WTC11 (cell line): ENCODE measurements at regions not wholly inside any gene's neighbourhood (a gene's known extent, or its start where the extent isn't known, plus 50 kb on each side); places are given as distances from the start of the nearest gene placed in this dataset.

Experiments used
- ATAC-seq: fragments of 200-7000 bp; cut with Tn5 transposase; 2 replicates; pipeline ENCODE4 v1.10.0; 2021; ENCODE audit warnings: mild to moderate bottlenecking, moderate library complexity
- CTCF ChIA-PET: fragments of 300-600 bp; sonication (Branson Sonifier 250); formaldehyde crosslinking; loops from one replicate; lab custom pipeline; 2021; ENCODE audit warnings: antibody characterized with exemption; lab: Charles Lee
- POLR2A ChIA-PET: fragments of 350-600 bp; sonication (Branson Sonifier 250); formaldehyde crosslinking; loops from one replicate; lab custom pipeline; 2021; ENCODE audit warnings: antibody characterized with exemption; lab: Charles Lee
- DNase-seq: peaks from one replicate; pipeline ENCODE4 v3.0.0; 2021; ENCODE audit warnings: low spot score
- H3K27ac Mint-ChIP-seq: 2 replicates; pipeline ENCODE4 v1.8.0; 2021; ENCODE audit warnings: mixed read lengths
- H3K27me3 Mint-ChIP-seq: 2 replicates; pipeline ENCODE4 v1.8.0; 2021; ENCODE audit warnings: low read depth, mild to moderate bottlenecking, moderate library complexity, mixed read lengths
- H3K36me3 Mint-ChIP-seq: 2 replicates; pipeline ENCODE4 v1.8.0; 2021; ENCODE audit warnings: mixed read lengths
- H3K4me1 Mint-ChIP-seq: 2 replicates; pipeline ENCODE4 v1.8.0; 2022; ENCODE audit warnings: mixed read lengths
- H3K4me3 Mint-ChIP-seq: 2 replicates; pipeline ENCODE4 v1.8.0; 2021; ENCODE audit warnings: mild to moderate bottlenecking, moderate library complexity, mixed read lengths
- H3K9me3 Mint-ChIP-seq: 2 replicates; pipeline ENCODE4 v1.8.0; 2021; ENCODE audit warnings: mixed read lengths
- GRHL2 ChIP-seq: fragments of 250-450 bp; sonication (Bioruptor Pico); IDR thresholded peaks from 2 replicates; pipeline ENCODE4 v1.8.0; 2022; ENCODE audit warnings: mild to moderate bottlenecking, moderate library complexity; ENCODE audit not compliant: insufficient replicate concordance, severe bottlenecking
- GTF2I ChIP-seq: fragments of 250-450 bp; sonication (Bioruptor Pico); conservative IDR thresholded peaks from 2 replicates; pipeline ENCODE4 v1.4.0; 2021; ENCODE audit warnings: mild to moderate bottlenecking
- IRF2 ChIP-seq: sonication (generic); formaldehyde crosslinking; IDR thresholded peaks from 2 replicates; pipeline ENCODE4 v1.8.0; 2022; ENCODE audit warnings: low read depth, missing genetic modification reagents, borderline replicate concordance
- SMAD4 ChIP-seq: sonication (generic); formaldehyde crosslinking; IDR thresholded peaks from 2 replicates; pipeline ENCODE4 v1.8.0; 2022; ENCODE audit warnings: mild to moderate bottlenecking, missing genetic modification reagents
- SOX15 ChIP-seq: fragments of 250-450 bp; sonication (Bioruptor Pico); IDR thresholded peaks from 2 replicates; pipeline ENCODE4 v1.9.0; 2021; ENCODE audit warnings: mild to moderate bottlenecking
- TEAD1 ChIP-seq: sonication (generic); formaldehyde crosslinking; IDR thresholded peaks from 2 replicates; pipeline ENCODE4 v1.8.0; 2022; ENCODE audit warnings: mild to moderate bottlenecking, missing genetic modification reagents
- TP53 ChIP-seq: sonication (generic); formaldehyde crosslinking; IDR thresholded peaks from 2 replicates; pipeline ENCODE4 v1.8.1; 2023; ENCODE audit warnings: mild to moderate bottlenecking, missing genetic modification reagents
- TF ChIP-seq, protein P1 (sequence below): sonication (generic); formaldehyde crosslinking; IDR thresholded peaks from 2 replicates; pipeline ENCODE4 v1.8.1; 2023; ENCODE audit warnings: mild to moderate bottlenecking, missing genetic modification reagents, borderline replicate concordance
- TF ChIP-seq, protein P2 (sequence below): fragments of 250-450 bp; sonication (Bioruptor Pico); IDR thresholded peaks from 2 replicates; pipeline ENCODE4 v1.9.0; 2021; ENCODE audit warnings: mild to moderate bottlenecking
- TF ChIP-seq, protein P3 (sequence below): fragments of 200-600 bp; IDR thresholded peaks from 2 replicates; pipeline ENCODE4 v1.8.0; 2022; ENCODE audit warnings: antibody characterized with exemption
- TF ChIP-seq, protein P4 (sequence below): sonication (generic); formaldehyde crosslinking; IDR thresholded peaks from 2 replicates; pipeline ENCODE4 v1.8.0; 2022; ENCODE audit warnings: mild to moderate bottlenecking, missing genetic modification reagents
- TF ChIP-seq, protein P5 (sequence below): sonication (generic); formaldehyde crosslinking; conservative IDR thresholded peaks from 2 replicates; pipeline ENCODE4 v1.8.1; 2023; ENCODE audit warnings: mild to moderate bottlenecking, low read depth, missing genetic modification reagents, moderate library complexity
- TF ChIP-seq, protein P6 (sequence below): sonication (generic); formaldehyde crosslinking; conservative IDR thresholded peaks from 2 replicates; pipeline ENCODE4 v1.8.1; 2022; ENCODE audit warnings: mild to moderate bottlenecking, missing genetic modification reagents
- TF ChIP-seq, protein P7 (sequence below): sonication (generic); formaldehyde crosslinking; IDR thresholded peaks from 2 replicates; pipeline ENCODE4 v1.8.1; 2022; ENCODE audit warnings: low read depth, mild to moderate bottlenecking, moderate library complexity, missing genetic modification reagents, borderline replicate concordance

DNA sequence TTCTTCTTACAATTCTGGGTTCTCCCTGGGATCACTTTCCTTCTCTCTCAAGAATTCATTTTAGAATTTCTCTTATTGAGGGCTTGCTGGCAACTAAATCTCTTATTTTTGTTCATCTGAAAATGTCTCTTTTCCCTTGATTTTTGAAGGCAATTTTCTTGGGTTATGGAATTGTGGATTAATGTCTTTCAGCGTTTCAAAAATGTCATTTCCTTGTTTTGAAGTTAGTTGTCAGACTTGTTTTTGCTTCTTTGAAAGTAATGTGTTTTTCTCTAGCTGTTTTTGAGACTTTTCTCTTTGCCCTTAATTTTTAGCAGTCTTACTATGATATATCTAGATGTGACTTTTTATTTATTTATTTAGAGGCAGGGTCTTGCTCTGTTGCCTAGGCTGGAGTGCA lies 205.7 kb downstream of the CHIC2 start (continued):
- TF ChIP-seq, protein P1, sequence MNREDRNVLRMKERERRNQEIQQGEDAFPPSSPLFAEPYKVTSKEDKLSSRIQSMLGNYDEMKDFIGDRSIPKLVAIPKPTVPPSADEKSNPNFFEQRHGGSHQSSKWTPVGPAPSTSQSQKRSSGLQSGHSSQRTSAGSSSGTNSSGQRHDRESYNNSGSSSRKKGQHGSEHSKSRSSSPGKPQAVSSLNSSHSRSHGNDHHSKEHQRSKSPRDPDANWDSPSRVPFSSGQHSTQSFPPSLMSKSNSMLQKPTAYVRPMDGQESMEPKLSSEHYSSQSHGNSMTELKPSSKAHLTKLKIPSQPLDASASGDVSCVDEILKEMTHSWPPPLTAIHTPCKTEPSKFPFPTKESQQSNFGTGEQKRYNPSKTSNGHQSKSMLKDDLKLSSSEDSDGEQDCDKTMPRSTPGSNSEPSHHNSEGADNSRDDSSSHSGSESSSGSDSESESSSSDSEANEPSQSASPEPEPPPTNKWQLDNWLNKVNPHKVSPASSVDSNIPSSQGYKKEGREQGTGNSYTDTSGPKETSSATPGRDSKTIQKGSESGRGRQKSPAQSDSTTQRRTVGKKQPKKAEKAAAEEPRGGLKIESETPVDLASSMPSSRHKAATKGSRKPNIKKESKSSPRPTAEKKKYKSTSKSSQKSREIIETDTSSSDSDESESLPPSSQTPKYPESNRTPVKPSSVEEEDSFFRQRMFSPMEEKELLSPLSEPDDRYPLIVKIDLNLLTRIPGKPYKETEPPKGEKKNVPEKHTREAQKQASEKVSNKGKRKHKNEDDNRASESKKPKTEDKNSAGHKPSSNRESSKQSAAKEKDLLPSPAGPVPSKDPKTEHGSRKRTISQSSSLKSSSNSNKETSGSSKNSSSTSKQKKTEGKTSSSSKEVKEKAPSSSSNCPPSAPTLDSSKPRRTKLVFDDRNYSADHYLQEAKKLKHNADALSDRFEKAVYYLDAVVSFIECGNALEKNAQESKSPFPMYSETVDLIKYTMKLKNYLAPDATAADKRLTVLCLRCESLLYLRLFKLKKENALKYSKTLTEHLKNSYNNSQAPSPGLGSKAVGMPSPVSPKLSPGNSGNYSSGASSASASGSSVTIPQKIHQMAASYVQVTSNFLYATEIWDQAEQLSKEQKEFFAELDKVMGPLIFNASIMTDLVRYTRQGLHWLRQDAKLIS, result no peak
- TF ChIP-seq TEAD1 (CRISPR knock-in tag), result no peak

DNA sequence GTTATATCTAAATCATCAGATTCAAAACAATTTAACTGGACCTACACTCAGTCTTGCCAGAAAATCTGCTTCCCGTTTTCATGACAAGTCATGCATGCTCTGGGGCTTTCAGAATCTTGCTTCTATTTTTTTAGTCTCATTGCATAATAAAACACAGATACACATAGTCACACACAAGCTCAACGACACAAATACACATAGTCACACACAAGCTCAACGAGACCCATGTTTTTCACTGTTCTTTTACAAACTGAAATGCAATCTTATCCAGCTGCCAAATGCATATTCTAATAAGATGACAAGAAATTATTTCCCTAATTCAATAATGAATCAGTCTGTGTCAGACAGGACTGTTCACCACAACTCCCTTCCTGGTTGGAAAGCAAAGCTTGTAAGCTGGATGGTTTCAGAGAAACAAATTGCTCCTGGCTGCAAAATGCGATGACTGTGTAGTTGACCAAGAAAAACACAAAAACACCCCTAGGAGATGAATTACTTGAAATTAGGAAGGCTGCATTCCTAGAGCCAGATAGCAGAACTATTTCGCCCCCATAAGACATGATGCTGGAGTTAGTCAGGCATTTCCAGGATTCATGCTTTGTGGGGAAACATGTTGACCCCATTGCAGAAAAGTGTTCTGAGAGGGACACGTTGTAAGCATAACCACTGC lies 208.7 kb downstream of the CHIC2 start:
- POLR2A ChIA-PET, result no interaction called here
- no peak overlapping the region for H3K4me3 Mint-ChIP-seq
- ATAC-seq, result no peak
- no peak for DNase-seq
- CTCF ChIA-PET, result interaction anchor here (0.8 to 0.9 kb wide), 2 partner anchors 376 to 378 kb away, joined by 3 to 4 read pairs; no protein-coding TSS in a partner anchor
- no peaks in the 10 kb centered on the region for H3K27me3 Mint-ChIP-seq
- peaks cover 8% of the 10 kb centered on the region for H3K9me3 Mint-ChIP-seq
- TF ChIP-seq, protein P2, sequence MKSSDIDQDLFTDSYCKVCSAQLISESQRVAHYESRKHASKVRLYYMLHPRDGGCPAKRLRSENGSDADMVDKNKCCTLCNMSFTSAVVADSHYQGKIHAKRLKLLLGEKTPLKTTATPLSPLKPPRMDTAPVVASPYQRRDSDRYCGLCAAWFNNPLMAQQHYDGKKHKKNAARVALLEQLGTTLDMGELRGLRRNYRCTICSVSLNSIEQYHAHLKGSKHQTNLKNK (CRISPR knock-in tag), result no peak
- TF ChIP-seq GTF2I, result no peak
- TF ChIP-seq SMAD4 (CRISPR knock-in tag), result no peak
- no peak for TF ChIP-seq GRHL2
- TF ChIP-seq, protein P3, sequence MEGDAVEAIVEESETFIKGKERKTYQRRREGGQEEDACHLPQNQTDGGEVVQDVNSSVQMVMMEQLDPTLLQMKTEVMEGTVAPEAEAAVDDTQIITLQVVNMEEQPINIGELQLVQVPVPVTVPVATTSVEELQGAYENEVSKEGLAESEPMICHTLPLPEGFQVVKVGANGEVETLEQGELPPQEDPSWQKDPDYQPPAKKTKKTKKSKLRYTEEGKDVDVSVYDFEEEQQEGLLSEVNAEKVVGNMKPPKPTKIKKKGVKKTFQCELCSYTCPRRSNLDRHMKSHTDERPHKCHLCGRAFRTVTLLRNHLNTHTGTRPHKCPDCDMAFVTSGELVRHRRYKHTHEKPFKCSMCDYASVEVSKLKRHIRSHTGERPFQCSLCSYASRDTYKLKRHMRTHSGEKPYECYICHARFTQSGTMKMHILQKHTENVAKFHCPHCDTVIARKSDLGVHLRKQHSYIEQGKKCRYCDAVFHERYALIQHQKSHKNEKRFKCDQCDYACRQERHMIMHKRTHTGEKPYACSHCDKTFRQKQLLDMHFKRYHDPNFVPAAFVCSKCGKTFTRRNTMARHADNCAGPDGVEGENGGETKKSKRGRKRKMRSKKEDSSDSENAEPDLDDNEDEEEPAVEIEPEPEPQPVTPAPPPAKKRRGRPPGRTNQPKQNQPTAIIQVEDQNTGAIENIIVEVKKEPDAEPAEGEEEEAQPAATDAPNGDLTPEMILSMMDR, result no peak
- no peak for TF ChIP-seq SOX15 (CRISPR knock-in tag)
- TF ChIP-seq, protein P4, sequence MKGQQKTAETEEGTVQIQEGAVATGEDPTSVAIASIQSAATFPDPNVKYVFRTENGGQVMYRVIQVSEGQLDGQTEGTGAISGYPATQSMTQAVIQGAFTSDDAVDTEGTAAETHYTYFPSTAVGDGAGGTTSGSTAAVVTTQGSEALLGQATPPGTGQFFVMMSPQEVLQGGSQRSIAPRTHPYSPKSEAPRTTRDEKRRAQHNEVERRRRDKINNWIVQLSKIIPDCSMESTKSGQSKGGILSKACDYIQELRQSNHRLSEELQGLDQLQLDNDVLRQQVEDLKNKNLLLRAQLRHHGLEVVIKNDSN, result no peak
- TF ChIP-seq, protein P5, sequence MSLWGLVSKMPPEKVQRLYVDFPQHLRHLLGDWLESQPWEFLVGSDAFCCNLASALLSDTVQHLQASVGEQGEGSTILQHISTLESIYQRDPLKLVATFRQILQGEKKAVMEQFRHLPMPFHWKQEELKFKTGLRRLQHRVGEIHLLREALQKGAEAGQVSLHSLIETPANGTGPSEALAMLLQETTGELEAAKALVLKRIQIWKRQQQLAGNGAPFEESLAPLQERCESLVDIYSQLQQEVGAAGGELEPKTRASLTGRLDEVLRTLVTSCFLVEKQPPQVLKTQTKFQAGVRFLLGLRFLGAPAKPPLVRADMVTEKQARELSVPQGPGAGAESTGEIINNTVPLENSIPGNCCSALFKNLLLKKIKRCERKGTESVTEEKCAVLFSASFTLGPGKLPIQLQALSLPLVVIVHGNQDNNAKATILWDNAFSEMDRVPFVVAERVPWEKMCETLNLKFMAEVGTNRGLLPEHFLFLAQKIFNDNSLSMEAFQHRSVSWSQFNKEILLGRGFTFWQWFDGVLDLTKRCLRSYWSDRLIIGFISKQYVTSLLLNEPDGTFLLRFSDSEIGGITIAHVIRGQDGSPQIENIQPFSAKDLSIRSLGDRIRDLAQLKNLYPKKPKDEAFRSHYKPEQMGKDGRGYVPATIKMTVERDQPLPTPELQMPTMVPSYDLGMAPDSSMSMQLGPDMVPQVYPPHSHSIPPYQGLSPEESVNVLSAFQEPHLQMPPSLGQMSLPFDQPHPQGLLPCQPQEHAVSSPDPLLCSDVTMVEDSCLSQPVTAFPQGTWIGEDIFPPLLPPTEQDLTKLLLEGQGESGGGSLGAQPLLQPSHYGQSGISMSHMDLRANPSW (CRISPR knock-in tag), result no peak
- TF ChIP-seq, protein P6, sequence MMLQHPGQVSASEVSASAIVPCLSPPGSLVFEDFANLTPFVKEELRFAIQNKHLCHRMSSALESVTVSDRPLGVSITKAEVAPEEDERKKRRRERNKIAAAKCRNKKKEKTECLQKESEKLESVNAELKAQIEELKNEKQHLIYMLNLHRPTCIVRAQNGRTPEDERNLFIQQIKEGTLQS (CRISPR knock-in tag), result no peak
- no peak for TF ChIP-seq IRF2
- no peak for TF ChIP-seq TP53 (CRISPR knock-in tag)
- TF ChIP-seq, protein P7, sequence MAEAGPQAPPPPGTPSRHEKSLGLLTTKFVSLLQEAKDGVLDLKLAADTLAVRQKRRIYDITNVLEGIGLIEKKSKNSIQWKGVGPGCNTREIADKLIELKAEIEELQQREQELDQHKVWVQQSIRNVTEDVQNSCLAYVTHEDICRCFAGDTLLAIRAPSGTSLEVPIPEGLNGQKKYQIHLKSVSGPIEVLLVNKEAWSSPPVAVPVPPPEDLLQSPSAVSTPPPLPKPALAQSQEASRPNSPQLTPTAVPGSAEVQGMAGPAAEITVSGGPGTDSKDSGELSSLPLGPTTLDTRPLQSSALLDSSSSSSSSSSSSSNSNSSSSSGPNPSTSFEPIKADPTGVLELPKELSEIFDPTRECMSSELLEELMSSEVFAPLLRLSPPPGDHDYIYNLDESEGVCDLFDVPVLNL, result no peak
- TF ChIP-seq, all 79 proteins: peak for 0
- Mint-ChIP-seq H3K4me1 (peaks cover 13% of the 10 kb centered on the region), H3K27ac (no peak overlapping the region), H3K36me3 (no peaks in the 10 kb centered on the region)
